HG03521 (cell line): ENCODE measurements at regions not wholly inside any gene's neighbourhood (a gene's known extent, or its start where the extent isn't known, plus 50 kb on each side); places are given as distances from the start of the nearest gene placed in this dataset.
"Not testable (repeated sequence)": the region's sequence is repeated elsewhere in the genome, so short reads cannot be mapped to it uniquely, and the experiment has no call there.

Experiments
- ATAC-seq: cut with Tn5 transposase; IDR thresholded peaks from one replicate; pipeline ENCODE4 v1.9.1; 2021; ENCODE audit warnings: mild to moderate bottlenecking, moderate library complexity; ENCODE audit not compliant: unreplicated experiment

- no peak for ATAC-seq
These were observed 84.1 kb upstream of the ACKR3 start for GRCh38 chr2:236485519-236485918.

GRCh38 chr2:236489083-236489482, 80.5 kb upstream of the ACKR3 start:
- not testable (repeated sequence) for ATAC-seq

- no peak for ATAC-seq
These were observed 79.7 kb upstream of the ACKR3 start for GRCh38 chr2:236489895-236490404.

- no peak for ATAC-seq
These were observed 73.3 kb upstream of the ACKR3 start for GRCh38 chr2:236496340-236496739.

GRCh38 chr2:236498369-236498768, 71.3 kb upstream of the ACKR3 start:
- no peak for ATAC-seq

GRCh38 chr2:236499691-236500578, 69.7 kb upstream of the ACKR3 start:
- ATAC-seq, result no peak

GRCh38 chr2:236501026-236501425, 68.6 kb upstream of the ACKR3 start:
- ATAC-seq, result no peak

- ATAC-seq, result no peak
These were observed 68.1 kb upstream of the ACKR3 start for GRCh38 chr2:236501531-236501930.

GRCh38 chr2:236503100-236503499, 66.5 kb upstream of the ACKR3 start:
- no peak for ATAC-seq

- no peak for ATAC-seq
These were observed 66.0 kb upstream of the ACKR3 start for GRCh38 chr2:236503583-236503982.

GRCh38 chr2:236505041-236505440, 64.6 kb upstream of the ACKR3 start:
- no peak for ATAC-seq

GRCh38 chr2:236505648-236506047, 64.0 kb upstream of the ACKR3 start:
- no peak for ATAC-seq

GRCh38 chr2:236507393-236508085, 62.1 kb upstream of the ACKR3 start:
- no peak for ATAC-seq

- no peak for ATAC-seq
These were observed 61.2 kb upstream of the ACKR3 start for GRCh38 chr2:236508466-236508865.

GRCh38 chr2:236510034-236510433, 59.6 kb upstream of the ACKR3 start:
- ATAC-seq, result no peak

- no peak for ATAC-seq
These were observed 58.4 kb upstream of the ACKR3 start for GRCh38 chr2:236511266-236511665.

- ATAC-seq, result no peak
These were observed 57.4 kb upstream of the ACKR3 start for GRCh38 chr2:236512267-236512666.

- ATAC-seq, result peak; percentile 61
These were observed 56.7 kb upstream of the ACKR3 start for GRCh38 chr2:236512902-236513435.

GRCh38 chr2:236513956-236514355, 55.7 kb upstream of the ACKR3 start:
- ATAC-seq, result no peak

- no peak for ATAC-seq
These were observed 52.9 kb upstream of the ACKR3 start for GRCh38 chr2:236516708-236517107.

GRCh38 chr2:236517251-236518031, 52.2 kb upstream of the ACKR3 start:
- no peak for ATAC-seq
